Gastroesophageal sphincter (tissue), 4 donors: ENCODE measurements at regions not wholly inside any gene's neighbourhood (a gene's known extent, or its start where the extent isn't known, plus 50 kb on each side); places are given as distances from the start of the nearest gene placed in this dataset.

Experiments
- ATAC-seq: fragments of 150-250 bp; one replicate; pipeline ENCODE4 v1.9.1; 2016; ENCODE audit warnings: mild to moderate bottlenecking, moderate library complexity
- H3K27ac ChIP-seq, 4 donors: fragments of 200-600 bp; sonication (generic) in 3 of 4; 1 replicate in 3 of 4; 2 replicates in 1 of 4; pipeline ENCODE4 v1.5.1; 2016 to 2019
- H3K27me3 ChIP-seq: fragments of 200-600 bp; sonication (generic); one replicate; pipeline ENCODE4 v1.5.1; 2019
- H3K36me3 ChIP-seq, 2 donors: fragments of 200-600 bp; sonication (generic); one replicate each; pipeline ENCODE4 v1.5.1; 2019; ENCODE audit warnings: control low read depth in 1 of 2
- H3K4me1 ChIP-seq, 3 donors: fragments of 200-600 bp; sonication (generic); 1 replicate in 2 of 3; 2 replicates in 1 of 3; pipeline ENCODE4 v1.5.1; 2016 to 2019; ENCODE audit warnings: control low read depth in 2 of 3
- H3K4me3 ChIP-seq, 2 donors: fragments of 200-600 bp; sonication (generic); one replicate each; pipeline ENCODE4 v1.5.1; 2019; ENCODE audit warnings: mild to moderate bottlenecking in 1 of 2, moderate library complexity in 1 of 2
- H3K9me3 ChIP-seq, 3 donors: fragments of 200-600 bp; sonication (generic); one replicate each; pipeline ENCODE4 v1.5.1; 2017 to 2019; ENCODE audit warnings: control low read depth in 2 of 3
- CTCF ChIP-seq, 4 experiments: fragments of 200-600 bp in 2 of 4; fragments of 450-650 bp in 2 of 4; sonication (generic) in 1 of 4; IDR thresholded peaks; one replicate each; pipeline ENCODE4 v1.5.1; 2017 to 2019; ENCODE audit warnings: antibody characterized with exemption in 4 of 4, mild to moderate bottlenecking in 2 of 4, moderate library complexity in 2 of 4
- EP300 ChIP-seq: sonication (generic); formaldehyde crosslinking; IDR thresholded peaks from one replicate; pipeline ENCODE4 v1.6.1; 2017; ENCODE audit warnings: antibody characterized with exemption, mild to moderate bottlenecking
- POLR2A ChIP-seq, 2 donors: fragments of 450-650 bp; IDR thresholded peaks; one replicate each; pipeline ENCODE4 v1.6.1; 2017; ENCODE audit warnings: antibody characterized with exemption in 2 of 2, mild to moderate bottlenecking in 2 of 2, moderate library complexity in 1 of 2
- POLR2AphosphoS5 ChIP-seq: sonication (generic); formaldehyde crosslinking; IDR thresholded peaks from one replicate; pipeline ENCODE4 v1.6.1; 2017; ENCODE audit warnings: antibody characterized with exemption
- WGBS, 2 donors: methylation state at CpG; one replicate each; pipeline ENCODE4 v1.1.5; 2018; ENCODE audit warnings: low coverage in 1 of 2; 5-methylcytosine and 5-hydroxymethylcytosine counted together

- peaks cover 0 to 10% (median 0%) of the 10 kb centered on the region in 3 donors for H3K9me3 ChIP-seq
- no peak overlapping the region for H3K4me3 ChIP-seq
- no peak overlapping the region for H3K27ac ChIP-seq
- H3K27me3 ChIP-seq: no peaks in the 10 kb centered on the region
- H3K36me3 ChIP-seq: no peaks in the 10 kb centered on the region
- no peaks in the 10 kb centered on the region for H3K4me1 ChIP-seq
- TF ChIP-seq CTCF (IDR thresholded peaks at IDR 0.05) (no peak), POLR2A (IDR thresholded peaks at IDR 0.05) (no peak), EP300 (no peak), POLR2AphosphoS5 (no peak)
- WGBS, 2 donors: 100% methylated on average over 1 of the region's 2 CpGs; no CpG with 5 or more reads in 1 of the 2 donors
- no peak for ATAC-seq
Observed at GRCh38 chr13:40306817-40307216, 359.6 kb downstream of the FOXO1 start.

DNA sequence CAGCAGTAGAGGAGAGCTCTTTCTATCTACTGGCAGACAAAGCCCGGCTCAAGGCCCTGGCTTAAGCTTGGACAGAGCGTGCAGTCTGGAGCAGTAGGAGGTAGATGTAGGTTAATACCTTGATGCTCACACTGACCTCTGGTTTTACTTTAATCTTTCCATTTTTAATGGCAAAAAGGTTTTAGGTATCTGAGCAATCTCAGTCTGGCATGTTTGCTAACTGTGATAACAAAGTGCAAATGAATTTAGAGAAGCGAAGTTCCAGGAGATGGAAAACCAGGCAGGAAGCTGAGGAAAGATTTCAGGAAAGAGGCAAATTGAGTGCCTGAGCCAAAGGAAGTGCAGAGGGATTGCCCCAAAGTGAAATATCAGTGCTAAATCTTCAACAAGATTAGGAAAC is 356.6 kb downstream of the FOXO1 start:
- Histone ChIP-seq H3K4me3 (no peak overlapping the region), H3K9me3 (peaks cover 0 to 10% (median 0%) of the 10 kb centered on the region in 3 donors), H3K36me3 (no peaks in the 10 kb centered on the region), H3K27me3 (no peaks in the 10 kb centered on the region), H3K4me1 (no peaks in the 10 kb centered on the region), H3K27ac (no peak overlapping the region)
- TF ChIP-seq POLR2A (IDR thresholded peaks at IDR 0.05): no peak
- TF ChIP-seq EP300: no peak
- no peak for TF ChIP-seq CTCF (IDR thresholded peaks at IDR 0.05)
- TF ChIP-seq POLR2AphosphoS5: no peak
- ATAC-seq: no peak
- 80 to 83% methylated on average over 1 to 3 of the region's 3 CpGs for WGBS, 2 donors

- ATAC-seq: no peak
- no peak overlapping the region for H3K27ac ChIP-seq
- peaks cover 0 to 4% (median 0%) of the 10 kb centered on the region in 3 donors for H3K9me3 ChIP-seq
- H3K36me3 ChIP-seq: no peaks in the 10 kb centered on the region
- no peaks in the 10 kb centered on the region for H3K27me3 ChIP-seq
- WGBS, 2 donors: 85% methylated on average over 7 of the region's 7 CpGs; no CpG with 5 or more reads in 1 of the 2 donors
- TF ChIP-seq EP300 (no peak), CTCF (IDR thresholded peaks at IDR 0.05) (no peak), POLR2AphosphoS5 (no peak), POLR2A (IDR thresholded peaks at IDR 0.05) (no peak)
- no peak overlapping the region for H3K4me3 ChIP-seq
- no peaks in the 10 kb centered on the region for H3K4me1 ChIP-seq
Observed at GRCh38 chr13:40311356-40312101, 354.9 kb downstream of the FOXO1 start.

DNA sequence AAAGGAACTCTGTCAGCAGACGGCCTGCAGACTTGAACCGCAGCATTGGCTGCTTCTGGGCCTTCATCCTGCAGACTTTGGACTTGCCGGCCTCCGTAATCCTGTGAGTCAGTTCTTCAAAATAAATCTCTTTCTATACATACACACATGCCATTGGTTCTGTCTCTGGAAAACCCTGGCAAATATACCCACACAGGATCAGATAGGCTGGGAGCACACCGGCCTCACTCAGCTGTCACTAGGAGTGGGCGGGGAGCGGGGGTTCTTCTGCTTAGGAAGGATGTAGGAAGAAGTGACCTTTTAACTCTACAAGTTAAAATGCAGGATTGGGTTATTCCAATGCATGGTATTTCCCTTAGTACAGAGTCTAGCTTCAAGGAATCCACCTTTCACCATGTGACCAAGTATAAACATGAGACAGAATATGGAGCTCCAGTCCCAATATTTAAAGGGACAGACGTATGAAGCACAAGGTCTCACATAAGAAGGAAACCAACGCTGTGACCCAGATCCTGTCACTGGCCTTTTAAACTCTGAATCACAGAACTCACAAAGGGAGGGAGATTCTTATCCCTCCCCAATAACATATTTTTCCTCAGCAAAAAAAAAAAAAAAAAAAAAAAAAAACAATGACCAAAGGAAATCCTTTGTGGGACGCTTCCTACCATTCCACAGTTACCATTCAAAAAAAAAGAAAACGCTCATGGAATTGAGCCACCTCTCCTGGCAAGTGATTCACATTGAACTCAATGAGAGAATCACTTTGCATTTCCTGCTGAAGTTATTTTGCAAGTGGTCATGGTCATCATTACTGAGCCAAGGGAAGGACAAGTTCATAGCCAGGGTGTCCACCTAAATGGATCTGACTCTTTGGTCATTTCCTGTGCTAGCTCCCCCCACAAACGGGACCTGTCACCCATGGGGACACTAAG is 352.9 kb downstream of the FOXO1 start:
- no peaks in the 10 kb centered on the region for H3K27me3 ChIP-seq
- no peaks in the 10 kb centered on the region for H3K9me3 ChIP-seq
- no peak overlapping the region for H3K4me3 ChIP-seq
- peak overlapping the region in 2 of 4 donors; percentile 2 to 57 for H3K27ac ChIP-seq
- peaks cover 0 to 5% (median 0%) of the 10 kb centered on the region in 3 donors for H3K4me1 ChIP-seq
- WGBS, 2 donors: 75 to 83% methylated on average over 10 to 11 of the region's 12 CpGs
- no peaks in the 10 kb centered on the region for H3K36me3 ChIP-seq
- TF ChIP-seq EP300 (no peak), CTCF (IDR thresholded peaks at IDR 0.05) (no peak), POLR2A (IDR thresholded peaks at IDR 0.05) (no peak), POLR2AphosphoS5 (no peak)
- ATAC-seq: peak; percentile 53
